PC-9 (cell line): ENCODE measurements at regions not wholly inside any gene's neighbourhood (a gene's known extent, or its start where the extent isn't known, plus 50 kb on each side); places are given as distances from the start of the nearest gene placed in this dataset.
A peak's percentile ranks its signal among the peaks of the same experiment; 100 is the strongest.

Experiments used
- BruUV-seq: library from RNA; stranded (reverse); fragments of 400-500 nt; replicated peaks from 2 replicates; lab custom pipeline; 2021; lab: Mats Ljungman, UMichigan
- CTCF ChIA-PET: fragments of 300-600 bp; sonication (Branson Sonifier 250); formaldehyde crosslinking; loops from one replicate; lab custom pipeline; 2022; ENCODE audit warnings: antibody characterized with exemption; lab: Charles Lee
- POLR2A ChIA-PET: fragments of 300-600 bp; sonication (Branson Sonifier 250); formaldehyde crosslinking; loops from one replicate; lab custom pipeline; 2022; ENCODE audit warnings: antibody characterized with exemption; ENCODE audit not compliant: unreplicated experiment; lab: Charles Lee
- DNase-seq, 2 experiments: peaks; one replicate each; pipeline versions ENCODE4 v3.0.0 to v3.0.0-alpha.2; 2015 to 2022; ENCODE audit warnings: mixed read lengths in 1 of 2
- H2AFZ ChIP-seq: fragments of 200-600 bp; sonication (generic); 2 replicates; pipeline ENCODE4 v1.8.1; 2017; ENCODE audit warnings: antibody characterized with exemption
- H3F3A ChIP-seq: fragments of 200-600 bp; sonication (generic); 2 replicates; pipeline ENCODE4 v1.8.1; 2017; ENCODE audit warnings: antibody characterized with exemption, mild to moderate bottlenecking, low read depth; ENCODE audit not compliant: insufficient read depth
- H3K27ac ChIP-seq: fragments of 200-600 bp; sonication (generic); 2 replicates; pipeline ENCODE4 v1.6.1; 2016; ENCODE audit warnings: mixed run types
- H3K27me3 ChIP-seq: fragments of 200-600 bp; sonication (generic); 2 replicates; pipeline ENCODE4 v1.6.1; 2016; ENCODE audit warnings: low read depth, mixed run types; ENCODE audit not compliant: insufficient read depth
- H3K36me3 ChIP-seq: fragments of 200-600 bp; sonication (generic); 2 replicates; pipeline ENCODE4 v1.6.1; 2016; ENCODE audit warnings: low read depth, mixed run types
- H3K4me1 ChIP-seq: fragments of 200-600 bp; sonication (generic); replicated peaks from 2 replicates; pipeline ENCODE4 v1.6.1; 2016; ENCODE audit warnings: mixed run types; ENCODE audit not compliant: insufficient read depth
- H3K4me2 ChIP-seq: fragments of 200-600 bp; sonication (generic); 2 replicates; pipeline ENCODE4 v1.6.1; 2017; ENCODE audit warnings: mixed run types
- H3K4me3 ChIP-seq: fragments of 200-600 bp; sonication (generic); 2 replicates; pipeline ENCODE4 v1.6.1; 2016; ENCODE audit warnings: mixed run types
- H3K79me2 ChIP-seq: fragments of 200-600 bp; sonication (generic); 2 replicates; pipeline ENCODE4 v1.6.1; 2017; ENCODE audit warnings: low read depth, mixed run types
- H3K9me2 ChIP-seq: fragments of 200-600 bp; sonication (generic); 2 replicates; pipeline ENCODE4 v1.8.1; 2017; ENCODE audit warnings: mild to moderate bottlenecking; ENCODE audit not compliant: insufficient read depth
- H3K9me3 ChIP-seq: fragments of 200-600 bp; sonication (generic); 2 replicates; pipeline ENCODE4 v1.8.1; 2016; ENCODE audit warnings: low read depth; ENCODE audit not compliant: insufficient read depth
- H4K20me1 ChIP-seq: fragments of 200-600 bp; sonication (generic); 2 replicates; pipeline ENCODE4 v1.8.1; 2017; ENCODE audit not compliant: insufficient read depth
- CTCF ChIP-seq: fragments of 200-600 bp; sonication (generic); conservative IDR thresholded peaks from 2 replicates; pipeline ENCODE4 v1.6.1; 2017; ENCODE audit warnings: mixed run types, antibody characterized with exemption, mild to moderate bottlenecking, moderate library complexity
- EZH2 ChIP-seq: fragments of 200-600 bp; sonication (generic); IDR thresholded peaks from 2 replicates; pipeline ENCODE4 v1.8.0; 2017; ENCODE audit warnings: antibody characterized with exemption, low read depth
- intact Hi-C: fragments of 100-400 bp; cut with micrococcal nuclease; formaldehyde crosslinking; loops from one replicate; pipeline ENCODE4 v1.10.0; 2022; ENCODE audit not compliant: unreplicated experiment

- H3K4me3 ChIP-seq: no peak overlapping the region
- intact Hi-C loops: no loop called here
- H2AFZ ChIP-seq: no peak overlapping the region
- TF ChIP-seq CTCF (no peak), EZH2 (no peak)
- H3K27me3 ChIP-seq: no peaks in the 10 kb centered on the region
- no peaks in the 10 kb centered on the region for H3K4me1 ChIP-seq
- ChIA-PET POLR2A (no interaction called here), CTCF (no interaction called here)
- no peaks in the 10 kb centered on the region for H3F3A ChIP-seq
- no peak overlapping the region for H3K27ac ChIP-seq
- no peaks in the 10 kb centered on the region for H4K20me1 ChIP-seq
- no TSS peak for BruUV-seq
- H3K36me3 ChIP-seq: no peaks in the 10 kb centered on the region
- no peak for DNase-seq
- H3K79me2 ChIP-seq: no peaks in the 10 kb centered on the region
- H3K9me2 ChIP-seq: no peaks in the 10 kb centered on the region
- H3K9me3 ChIP-seq: no peaks in the 10 kb centered on the region
- no peak overlapping the region for H3K4me2 ChIP-seq
Measured at GRCh38 chr14:55841625-55842024, 261.6 kb downstream of the KTN1 start.

- Histone ChIP-seq H2AFZ (no peak overlapping the region), H3K4me2 (no peak overlapping the region), H3K27me3 (no peaks in the 10 kb centered on the region), H3K4me1 (no peaks in the 10 kb centered on the region), H3K36me3 (no peaks in the 10 kb centered on the region), H3K4me3 (no peak overlapping the region), H3K79me2 (no peaks in the 10 kb centered on the region), H3K27ac (no peak overlapping the region), H4K20me1 (no peaks in the 10 kb centered on the region), H3F3A (no peaks in the 10 kb centered on the region), H3K9me3 (no peaks in the 10 kb centered on the region), H3K9me2 (no peaks in the 10 kb centered on the region)
- ChIA-PET POLR2A (no interaction called here), CTCF (no interaction called here)
- TF ChIP-seq EZH2 (no peak), CTCF (peak; percentile 51; the same call in 1 of the 2 replicates)
- intact Hi-C loops: no loop called here
- BruUV-seq: no TSS peak
- no peak for DNase-seq
Measured at GRCh38 chr14:55843718-55844403, 263.9 kb downstream of the KTN1 start.

GRCh38 chr14:55845963-55846825 is 266.2 kb downstream of the KTN1 start:
- H3K4me3 ChIP-seq: no peak overlapping the region
- no peaks in the 10 kb centered on the region for H3K9me2 ChIP-seq
- no peak overlapping the region for H3K4me2 ChIP-seq
- no peaks in the 10 kb centered on the region for H3K36me3 ChIP-seq
- H4K20me1 ChIP-seq: no peaks in the 10 kb centered on the region
- ChIA-PET CTCF (no interaction called here), POLR2A (no interaction called here)
- no TSS peak for BruUV-seq
- H3K9me3 ChIP-seq: no peaks in the 10 kb centered on the region
- no peak overlapping the region for H3K27ac ChIP-seq
- no peaks in the 10 kb centered on the region for H3K4me1 ChIP-seq
- no peak for TF ChIP-seq EZH2
- TF ChIP-seq CTCF: no peak
- H3F3A ChIP-seq: no peaks in the 10 kb centered on the region
- intact Hi-C loops: no loop called here
- H3K79me2 ChIP-seq: no peaks in the 10 kb centered on the region
- H2AFZ ChIP-seq: no peak overlapping the region
- DNase-seq: no peak
- no peaks in the 10 kb centered on the region for H3K27me3 ChIP-seq
